Omental fat pad (tissue), 3 donors: ENCODE measurements at regions not wholly inside any gene's neighbourhood (a gene's known extent, or its start where the extent isn't known, plus 50 kb on each side); places are given as distances from the start of the nearest gene placed in this dataset.

ENCODE experiments used
- ATAC-seq: fragments of 150-250 bp; one replicate; pipeline ENCODE4 v1.9.1; 2016; ENCODE audit warnings: mild to moderate bottlenecking, moderate library complexity; ENCODE audit not compliant: low FRiP score
- DNase-seq: peaks from one replicate; pipeline ENCODE4 v3.0.0-alpha.2; 2019; ENCODE audit warnings: low spot score
- TF ChIP-seq, protein P1 (sequence below), 3 donors: fragments of 450-650 bp; IDR thresholded peaks; one replicate each; pipeline ENCODE4 v1.5.1; 2016 to 2017; ENCODE audit warnings: antibody characterized with exemption in 3 of 3, mild to moderate bottlenecking in 3 of 3, moderate library complexity in 2 of 3

DNA sequence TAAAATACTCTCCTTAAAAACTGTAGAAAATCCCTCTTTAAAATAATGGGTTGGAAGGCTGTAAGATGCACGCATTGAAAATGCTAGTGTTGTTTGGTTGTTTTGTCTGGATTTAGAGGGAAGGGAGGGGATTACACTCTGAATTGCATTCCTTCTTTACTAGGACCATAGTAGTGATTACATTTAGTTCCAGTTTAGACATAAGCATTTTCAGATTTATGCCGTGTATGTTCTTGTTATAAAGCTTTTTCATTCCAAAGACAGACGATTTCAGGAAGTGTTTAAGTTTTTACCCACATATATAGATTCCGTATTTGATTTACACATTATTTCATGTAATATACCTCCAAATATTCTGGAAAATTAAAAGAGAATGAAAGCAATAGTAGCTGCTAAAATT lies 538.4 kb downstream of the PTPRC start:
- ATAC-seq: no peak
- TF ChIP-seq, protein P1, sequence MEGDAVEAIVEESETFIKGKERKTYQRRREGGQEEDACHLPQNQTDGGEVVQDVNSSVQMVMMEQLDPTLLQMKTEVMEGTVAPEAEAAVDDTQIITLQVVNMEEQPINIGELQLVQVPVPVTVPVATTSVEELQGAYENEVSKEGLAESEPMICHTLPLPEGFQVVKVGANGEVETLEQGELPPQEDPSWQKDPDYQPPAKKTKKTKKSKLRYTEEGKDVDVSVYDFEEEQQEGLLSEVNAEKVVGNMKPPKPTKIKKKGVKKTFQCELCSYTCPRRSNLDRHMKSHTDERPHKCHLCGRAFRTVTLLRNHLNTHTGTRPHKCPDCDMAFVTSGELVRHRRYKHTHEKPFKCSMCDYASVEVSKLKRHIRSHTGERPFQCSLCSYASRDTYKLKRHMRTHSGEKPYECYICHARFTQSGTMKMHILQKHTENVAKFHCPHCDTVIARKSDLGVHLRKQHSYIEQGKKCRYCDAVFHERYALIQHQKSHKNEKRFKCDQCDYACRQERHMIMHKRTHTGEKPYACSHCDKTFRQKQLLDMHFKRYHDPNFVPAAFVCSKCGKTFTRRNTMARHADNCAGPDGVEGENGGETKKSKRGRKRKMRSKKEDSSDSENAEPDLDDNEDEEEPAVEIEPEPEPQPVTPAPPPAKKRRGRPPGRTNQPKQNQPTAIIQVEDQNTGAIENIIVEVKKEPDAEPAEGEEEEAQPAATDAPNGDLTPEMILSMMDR (IDR thresholded peaks at IDR 0.05): no peak
- DNase-seq: no peak

DNA sequence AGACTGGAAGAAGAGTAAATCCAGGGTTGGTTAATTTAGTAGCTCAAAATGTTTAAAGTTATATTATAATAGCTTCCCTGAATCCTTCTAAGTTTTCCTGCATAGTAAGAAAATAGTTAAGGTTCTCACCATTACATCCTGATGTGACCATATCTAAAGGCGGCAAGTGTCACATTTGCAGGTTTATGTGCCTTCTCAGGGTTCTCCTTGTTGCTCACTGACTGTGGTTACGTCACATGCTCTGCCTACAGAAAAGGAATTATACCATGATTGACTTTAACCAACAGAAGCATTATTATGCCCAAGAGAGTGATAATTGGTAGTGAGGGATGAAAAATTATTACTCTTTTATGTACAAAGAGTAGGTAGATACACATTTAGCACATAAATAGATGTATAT lies 539.8 kb downstream of the PTPRC start:
- ATAC-seq (no peak), DNase-seq (no peak)
- TF ChIP-seq, protein P1 (IDR thresholded peaks at IDR 0.05): no peak

DNA sequence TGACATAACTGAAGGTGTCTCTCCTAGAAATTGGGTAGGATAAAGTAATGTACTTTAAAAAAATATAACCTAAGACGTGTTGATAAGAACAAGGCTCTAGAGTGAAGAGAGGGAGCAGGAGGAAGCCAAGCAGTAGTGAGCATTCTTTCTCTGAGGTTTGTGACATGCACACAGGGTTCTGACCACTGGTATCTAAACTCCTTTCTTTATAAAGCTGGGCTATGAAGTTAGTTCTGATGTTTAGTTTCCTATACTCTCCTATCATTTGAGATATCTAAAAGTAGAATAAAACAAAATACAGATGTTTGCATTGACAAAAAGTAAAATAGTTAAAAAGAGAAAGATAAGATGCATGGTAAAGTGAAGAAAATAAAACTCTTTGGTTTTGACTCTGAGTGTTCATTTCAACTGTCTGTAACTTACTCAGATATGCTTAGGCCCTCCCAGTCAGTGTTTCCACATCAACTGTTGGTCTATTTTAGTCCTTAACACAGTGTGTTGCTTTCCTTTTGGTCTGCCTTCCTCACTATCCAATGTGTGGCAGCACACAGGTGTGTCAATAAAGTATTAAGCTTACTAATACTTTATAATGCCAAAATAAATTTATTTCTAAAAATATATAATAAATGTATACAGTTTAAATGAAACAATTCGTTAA lies 543.5 kb downstream of the PTPRC start:
- no peak for DNase-seq
- ATAC-seq: no peak
- TF ChIP-seq, protein P1 (IDR thresholded peaks at IDR 0.05): no peak

DNA sequence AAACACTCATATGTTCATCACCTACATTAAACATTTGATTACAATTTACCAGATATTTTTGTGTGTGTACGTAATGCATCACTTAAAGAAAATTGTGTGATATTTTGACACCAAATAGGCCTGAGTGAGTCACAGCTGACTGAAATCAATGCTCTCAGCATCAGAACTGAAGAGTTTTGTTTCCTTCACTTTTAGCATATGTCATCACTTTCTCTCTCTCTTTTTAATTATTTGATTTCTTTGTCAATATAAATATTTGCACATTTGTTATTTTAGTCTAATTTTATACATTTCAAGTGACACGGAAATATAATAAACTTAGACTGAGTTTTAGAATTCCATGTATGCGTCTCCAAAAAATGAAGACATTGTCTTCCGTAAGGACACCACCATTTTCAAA lies 545.3 kb downstream of the PTPRC start:
- ATAC-seq: no peak
- DNase-seq: no peak
- TF ChIP-seq, protein P1 (IDR thresholded peaks at IDR 0.05): no peak

DNA sequence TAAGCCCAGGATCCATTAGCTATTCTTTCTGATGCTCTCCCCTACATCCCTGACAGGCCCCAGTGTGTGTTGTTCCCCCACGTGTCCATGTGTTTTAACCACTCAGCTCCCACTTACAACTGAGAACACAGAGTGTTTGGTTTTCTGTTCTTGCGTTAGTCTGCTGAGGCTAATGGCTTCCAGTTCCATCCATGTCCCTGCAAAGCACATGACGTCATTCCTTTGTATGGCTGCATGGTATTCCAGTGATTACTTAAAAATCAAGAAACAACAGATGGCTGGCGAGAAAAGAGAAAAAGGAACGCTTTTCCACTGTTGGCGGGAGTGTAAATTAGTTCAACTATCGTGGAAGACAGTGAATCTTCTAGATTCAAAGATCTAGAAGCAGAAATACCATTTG lies 556.0 kb downstream of the PTPRC start:
- DNase-seq (no peak), ATAC-seq (no peak)
- TF ChIP-seq, protein P1 (IDR thresholded peaks at IDR 0.05): no peak

DNA sequence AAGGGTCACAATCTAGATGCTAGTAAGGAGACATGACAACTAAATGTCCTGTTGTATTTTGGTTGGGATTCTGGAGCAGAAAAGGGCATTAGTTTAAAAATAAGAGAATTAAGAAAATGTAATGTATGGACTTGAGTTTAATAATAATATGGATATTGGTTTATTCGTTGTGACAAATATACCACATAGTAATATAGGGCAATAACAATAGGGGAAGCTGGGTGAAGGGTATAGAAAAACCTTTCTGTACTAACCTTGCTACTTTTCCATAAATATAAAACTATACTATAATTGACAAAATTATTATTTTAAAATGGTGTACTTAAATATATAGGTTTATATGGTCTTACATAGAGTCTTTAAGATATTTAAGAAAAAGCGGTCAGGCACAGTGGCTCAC lies 558.9 kb downstream of the PTPRC start:
- TF ChIP-seq, protein P1 (IDR thresholded peaks at IDR 0.05): no peak
- DNase-seq (no peak), ATAC-seq (no peak)

DNA sequence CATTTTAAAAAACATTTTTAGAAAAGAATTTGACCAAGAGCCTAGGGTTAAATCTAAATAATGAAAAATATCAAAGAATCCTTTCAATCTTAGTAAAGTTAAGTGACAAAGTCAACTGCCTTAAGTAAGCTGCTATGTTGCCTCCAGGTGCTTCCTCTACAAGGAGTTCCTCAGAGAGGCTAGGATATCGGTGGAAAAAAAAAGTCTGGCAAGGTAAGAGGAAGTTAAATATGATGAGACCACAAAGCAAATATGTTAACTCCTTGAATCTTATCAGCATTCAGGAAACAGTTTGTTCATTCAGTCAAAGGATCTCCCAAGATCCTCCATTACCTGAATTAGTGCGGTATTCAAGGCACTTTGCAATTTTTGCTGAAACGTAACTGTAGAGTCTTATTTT lies 563.5 kb downstream of the PTPRC start:
- DNase-seq: no peak
- ATAC-seq: no peak
- TF ChIP-seq, protein P1 (IDR thresholded peaks at IDR 0.05): no peak
